8988T (cell line): ENCODE measurements at regions not wholly inside any gene's neighbourhood (a gene's known extent, or its start where the extent isn't known, plus 50 kb on each side); places are given as distances from the start of the nearest gene placed in this dataset.
"Not testable (repeated sequence)": the region's sequence is repeated elsewhere in the genome, so short reads cannot be mapped to it uniquely, and the experiment has no call there.

Experiments used
- DNase-seq: peaks from one replicate; pipeline ENCODE4 v3.0.0; 2011

- no peak for DNase-seq
Observed at GRCh38 chr14:59131938-59132795, 56.3 kb upstream of the DAAM1 start.

- no peak for DNase-seq
Observed at GRCh38 chr14:59132796-59133494, 55.5 kb upstream of the DAAM1 start.

- no peak for DNase-seq
Observed at GRCh38 chr14:59133709-59134108, 54.8 kb upstream of the DAAM1 start.

GRCh38 chr14:59134307-59134706, 54.2 kb upstream of the DAAM1 start:
- DNase-seq: no peak

- no peak for DNase-seq
Observed at GRCh38 chr14:59137256-59137655, 51.2 kb upstream of the DAAM1 start.

- DNase-seq: not testable (repeated sequence)
Observed at GRCh38 chr14:59138576-59138975, 49.9 kb upstream of the DAAM1 start.
